ENCODE measurements at regions not wholly inside any gene's neighbourhood (a gene's known extent, or its start where the extent isn't known, plus 50 kb on each side); places are given as distances from the start of the nearest gene placed in this dataset.
"Not testable (repeated sequence)": the region's sequence is repeated elsewhere in the genome, so short reads cannot be mapped to it uniquely, and the experiment has no call there.

- no peak for DNase-seq (ENCODE audit: low read depth)
Measured at GRCh38 chr11:45000918-45001317, 50.2 kb upstream of the TP53I11 start.

- no peak for DNase-seq (ENCODE audit: low read depth)
Measured at GRCh38 chr11:45001466-45002165, 50.9 kb upstream of the TP53I11 start.

GRCh38 chr11:45005106-45005505, 54.4 kb upstream of the TP53I11 start:
- DNase-seq (ENCODE audit: low read depth): no peak

- no peak for DNase-seq (ENCODE audit: low read depth)
Measured at GRCh38 chr11:45007011-45007410, 56.3 kb upstream of the TP53I11 start.

- not testable (repeated sequence) for DNase-seq (ENCODE audit: low read depth)
Measured at GRCh38 chr11:45015983-45016382, 65.3 kb upstream of the TP53I11 start.

GRCh38 chr11:45016446-45016845, 65.8 kb upstream of the TP53I11 start:
- not testable (repeated sequence) for DNase-seq (ENCODE audit: low read depth)

- no peak for DNase-seq (ENCODE audit: low read depth)
Measured at GRCh38 chr11:45017329-45017728, 66.6 kb upstream of the TP53I11 start.

- DNase-seq (ENCODE audit: low read depth): no peak
Measured at GRCh38 chr11:45021001-45021400, 70.3 kb upstream of the TP53I11 start.

- no peak for DNase-seq (ENCODE audit: low read depth)
Measured at GRCh38 chr11:45021692-45022141, 71.0 kb upstream of the TP53I11 start.

GRCh38 chr11:45022294-45023064, 71.8 kb upstream of the TP53I11 start:
- DNase-seq (ENCODE audit: low read depth): no peak

GRCh38 chr11:45023065-45023365, 72.3 kb upstream of the TP53I11 start:
- DNase-seq (ENCODE audit: low read depth): no peak

- no peak for DNase-seq (ENCODE audit: low read depth)
Measured at GRCh38 chr11:45024316-45024715, 73.6 kb upstream of the TP53I11 start.

GRCh38 chr11:45024846-45025588, 74.3 kb upstream of the TP53I11 start:
- DNase-seq (ENCODE audit: low read depth): no peak

- DNase-seq (ENCODE audit: low read depth): no peak
Measured at GRCh38 chr11:45025716-45026492, 75.2 kb upstream of the TP53I11 start.

GRCh38 chr11:45026835-45027234, 76.2 kb upstream of the TP53I11 start:
- DNase-seq (ENCODE audit: low read depth): no peak

- DNase-seq (ENCODE audit: low read depth): no peak
Measured at GRCh38 chr11:45027312-45027711, 76.6 kb upstream of the TP53I11 start.

- DNase-seq (ENCODE audit: low read depth): no peak
Measured at GRCh38 chr11:45028911-45029682, 78.4 kb upstream of the TP53I11 start.

GRCh38 chr11:45030778-45031177, 80.1 kb upstream of the TP53I11 start:
- DNase-seq (ENCODE audit: low read depth): no peak

GRCh38 chr11:45031912-45032519, 81.3 kb upstream of the TP53I11 start:
- DNase-seq (ENCODE audit: low read depth): no peak

GRCh38 chr11:45035413-45035812, 84.7 kb upstream of the TP53I11 start:
- no peak for DNase-seq (ENCODE audit: low read depth)

- no peak for DNase-seq (ENCODE audit: low read depth)
Measured at GRCh38 chr11:45036010-45036409, 85.3 kb upstream of the TP53I11 start.

Data from stimulated activated CD8-positive, alpha-beta memory T cell treated with anti-CD3 and anti-CD28 coated beads, Interleukin-12 subunit alpha, Interleukin-12 subunit beta, amount 100 ng/mL, for 1 hour (primary cell).